ENCODE measurements at regions not wholly inside any gene's neighbourhood (a gene's known extent, or its start where the extent isn't known, plus 50 kb on each side); places are given as distances from the start of the nearest gene placed in this dataset.

GRCh38 chr2:177117755-177118154 is 94.8 kb upstream of the HNRNPA3 start:
- no peak for DNase-seq (ENCODE audit: low read depth)

GRCh38 chr2:177118636-177119035 is 94.0 kb upstream of the HNRNPA3 start:
- no peak for DNase-seq (ENCODE audit: low read depth)

DNA sequence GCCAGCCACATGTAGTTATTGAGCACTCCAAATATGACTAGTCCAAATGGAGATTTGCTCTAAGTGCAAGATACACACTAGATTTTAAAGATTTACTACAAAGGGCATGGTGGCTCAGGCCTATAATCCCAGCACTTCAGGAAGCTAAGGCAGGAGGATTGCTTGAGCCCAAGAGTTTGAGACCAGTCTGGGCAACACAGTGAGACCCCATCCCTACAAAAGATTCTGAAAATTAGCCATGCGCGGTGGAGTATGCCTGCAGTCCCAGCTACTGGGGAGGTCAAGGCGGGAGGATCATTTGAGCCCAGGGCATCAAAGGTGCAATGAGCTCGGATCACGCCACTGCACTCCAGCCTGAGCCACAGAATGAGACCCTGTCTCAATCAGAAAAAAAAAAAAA is 93.5 kb upstream of the HNRNPA3 start:
- DNase-seq (ENCODE audit: low read depth) = no peak

GRCh38 chr2:177123048-177123447 is 89.5 kb upstream of the HNRNPA3 start:
- no peak for DNase-seq (ENCODE audit: low read depth)

DNA sequence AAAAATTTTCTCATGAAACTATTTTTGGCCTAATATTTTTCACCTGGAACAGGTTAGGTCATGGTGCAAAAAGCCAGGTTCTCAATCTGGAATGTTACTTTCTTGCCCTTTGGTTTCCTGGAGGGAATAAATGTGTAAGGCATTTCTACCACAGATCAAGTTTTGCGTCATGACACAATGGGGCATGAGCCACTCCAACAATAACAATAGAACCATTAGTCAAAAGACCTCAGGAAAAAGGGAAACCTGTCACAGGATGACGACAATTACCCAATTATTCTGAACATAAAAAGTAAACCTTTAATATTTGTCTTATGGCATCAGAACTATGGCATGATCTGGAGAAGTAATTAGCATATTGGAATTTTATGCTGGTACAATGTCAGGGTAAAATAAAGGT is 88.2 kb upstream of the HNRNPA3 start:
- peak; percentile 34 for DNase-seq (ENCODE audit: low read depth)

GRCh38 chr2:177127821-177128220 is 84.8 kb upstream of the HNRNPA3 start:
- DNase-seq (ENCODE audit: low read depth) = no peak

- DNase-seq (ENCODE audit: low read depth) = no peak
These were observed 83.0 kb upstream of the HNRNPA3 start for GRCh38 chr2:177129610-177130009.

DNA sequence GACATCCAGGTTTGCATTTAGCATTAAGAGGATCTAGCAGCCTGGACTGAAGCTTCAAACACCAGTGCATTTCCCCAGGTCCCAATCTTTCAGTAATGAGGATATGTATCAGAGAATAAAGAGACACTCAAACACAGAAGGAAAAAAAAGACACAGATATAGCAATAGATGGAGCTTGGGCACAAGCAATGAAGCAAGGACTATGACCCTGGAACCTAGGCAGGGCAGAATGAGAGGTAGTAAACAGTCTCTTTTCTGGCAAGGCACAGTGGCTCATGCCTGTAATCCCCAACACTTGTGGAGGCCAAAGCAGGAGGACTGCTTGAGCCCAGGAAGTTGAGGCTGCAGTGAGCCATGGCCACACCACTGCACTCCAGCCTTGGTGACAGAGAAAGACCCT is 80.7 kb upstream of the HNRNPA3 start:
- no peak for DNase-seq (ENCODE audit: low read depth)

GRCh38 chr2:177138823-177139222 is 73.8 kb upstream of the HNRNPA3 start:
- DNase-seq (ENCODE audit: low read depth) = no peak

DNA sequence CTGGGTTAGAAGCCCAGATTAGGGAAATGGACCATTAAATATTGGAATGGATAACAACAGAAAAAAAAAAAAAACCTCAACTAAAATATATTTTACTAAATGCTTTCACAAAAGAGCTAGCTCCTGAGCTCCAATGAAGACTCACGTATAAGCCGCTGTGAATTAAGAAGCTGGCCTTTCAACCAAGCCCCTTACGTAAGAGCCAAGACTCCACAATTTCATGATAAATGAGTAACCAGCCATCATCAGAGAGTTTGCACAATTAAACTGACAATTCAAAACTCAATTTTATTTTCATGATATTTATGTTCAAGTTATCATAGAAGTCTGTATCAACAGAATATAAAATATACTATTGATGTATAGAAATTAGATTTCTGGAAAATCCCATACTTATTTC is 70.7 kb upstream of the HNRNPA3 start:
- DNase-seq (ENCODE audit: low read depth) = no peak

- peak; percentile 65 for DNase-seq (ENCODE audit: low read depth)
These were observed 69.2 kb upstream of the HNRNPA3 start for GRCh38 chr2:177143444-177143843.

DNA sequence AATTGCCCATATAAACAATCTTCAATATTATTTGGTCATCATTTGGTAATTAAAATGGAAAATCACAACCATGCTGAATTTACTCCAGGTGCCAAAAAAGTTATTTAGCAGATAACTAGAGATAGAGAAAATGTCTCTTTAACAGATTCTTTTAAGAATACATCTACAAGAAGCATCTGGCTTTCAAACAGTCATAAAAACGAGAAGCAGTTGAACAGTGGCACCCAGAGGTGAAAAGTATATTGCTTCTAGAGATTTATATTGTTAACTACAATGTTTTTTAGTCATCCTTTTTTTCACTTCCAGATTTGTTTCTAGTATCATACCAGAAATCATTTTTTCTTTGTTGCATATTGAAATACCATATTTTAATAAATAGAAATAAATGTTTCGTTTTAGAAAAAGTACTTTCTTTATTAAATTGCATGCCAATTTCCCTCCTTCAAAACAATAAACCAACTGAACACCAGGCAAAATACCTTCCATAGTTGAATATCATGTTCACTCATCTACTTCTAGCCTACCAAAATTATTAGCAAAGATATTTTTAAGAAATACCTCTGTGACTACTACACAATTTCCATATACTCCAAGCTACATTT is 65.4 kb upstream of the HNRNPA3 start:
- DNase-seq (ENCODE audit: low read depth) = peak; percentile 28

GRCh38 chr2:177147834-177148445 is 64.7 kb upstream of the HNRNPA3 start:
- no peak for DNase-seq (ENCODE audit: low read depth)

GRCh38 chr2:177148477-177149154 is 64.0 kb upstream of the HNRNPA3 start:
- peak; percentile 79 for DNase-seq (ENCODE audit: low read depth)

- DNase-seq (ENCODE audit: low read depth) = no peak
These were observed 63.5 kb upstream of the HNRNPA3 start for GRCh38 chr2:177149155-177149503.

- no peak for DNase-seq (ENCODE audit: low read depth)
These were observed 58.8 kb upstream of the HNRNPA3 start for GRCh38 chr2:177153805-177154204.

GRCh38 chr2:177154809-177155208 is 57.8 kb upstream of the HNRNPA3 start:
- no peak for DNase-seq (ENCODE audit: low read depth)

- DNase-seq (ENCODE audit: low read depth) = no peak
These were observed 57.0 kb upstream of the HNRNPA3 start for GRCh38 chr2:177155631-177156030.

- peak; percentile 23 for DNase-seq (ENCODE audit: low read depth)
These were observed 50.7 kb upstream of the HNRNPA3 start for GRCh38 chr2:177161741-177162460.

Data from Daoy (cell line).